GM21423 (cell line): ENCODE measurements at regions not wholly inside any gene's neighbourhood (a gene's known extent, or its start where the extent isn't known, plus 50 kb on each side); places are given as distances from the start of the nearest gene placed in this dataset.

Experiments used
- ATAC-seq: cut with Tn5 transposase; IDR thresholded peaks from one replicate; pipeline ENCODE4 v1.9.1; 2021; ENCODE audit warnings: mild to moderate bottlenecking, moderate library complexity; ENCODE audit not compliant: unreplicated experiment

DNA sequence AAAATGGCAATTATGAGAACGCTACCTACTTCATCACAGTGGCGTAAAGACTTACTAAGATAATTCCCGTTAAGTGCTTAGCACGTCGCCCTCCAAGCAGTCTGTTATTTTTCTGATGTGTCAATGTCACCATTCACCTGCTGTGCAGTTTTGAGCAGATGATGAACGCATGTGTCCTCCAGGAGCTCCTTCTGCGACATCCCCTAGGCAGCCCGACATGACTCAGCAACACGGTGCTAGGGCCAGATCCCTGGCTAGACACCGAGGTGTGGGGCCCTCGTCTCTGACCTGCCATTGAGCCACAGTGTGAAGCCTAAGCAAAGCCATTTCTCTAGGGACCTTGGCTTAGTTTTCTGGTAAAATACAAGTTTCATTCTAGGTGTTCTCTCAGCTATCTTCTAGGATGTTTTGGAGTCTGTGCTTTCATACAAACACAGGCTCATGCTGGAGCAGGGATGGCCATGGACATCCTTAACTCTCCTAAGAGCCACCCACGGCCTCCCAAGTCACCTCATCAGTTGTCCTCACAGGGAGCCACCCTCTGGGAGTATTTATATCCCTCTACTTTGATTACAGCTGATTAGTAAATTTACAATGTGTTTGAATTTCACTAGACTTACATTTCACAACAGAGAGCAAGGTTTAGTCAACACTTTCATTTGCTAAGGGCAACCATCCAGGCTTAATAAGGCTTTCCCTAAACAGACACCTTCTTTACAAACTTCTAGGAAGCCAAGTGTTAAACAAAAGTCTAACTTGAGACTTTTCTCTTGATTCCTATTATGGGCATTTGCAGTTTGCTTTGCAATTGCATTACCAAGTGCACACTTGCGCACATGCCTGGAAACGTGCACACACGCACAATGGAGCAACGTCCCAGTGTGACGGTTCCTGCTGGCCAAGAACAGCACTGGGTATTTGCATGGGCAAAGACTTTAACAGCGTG is 376.8 kb upstream of the ID2 start:
- no peak for ATAC-seq

DNA sequence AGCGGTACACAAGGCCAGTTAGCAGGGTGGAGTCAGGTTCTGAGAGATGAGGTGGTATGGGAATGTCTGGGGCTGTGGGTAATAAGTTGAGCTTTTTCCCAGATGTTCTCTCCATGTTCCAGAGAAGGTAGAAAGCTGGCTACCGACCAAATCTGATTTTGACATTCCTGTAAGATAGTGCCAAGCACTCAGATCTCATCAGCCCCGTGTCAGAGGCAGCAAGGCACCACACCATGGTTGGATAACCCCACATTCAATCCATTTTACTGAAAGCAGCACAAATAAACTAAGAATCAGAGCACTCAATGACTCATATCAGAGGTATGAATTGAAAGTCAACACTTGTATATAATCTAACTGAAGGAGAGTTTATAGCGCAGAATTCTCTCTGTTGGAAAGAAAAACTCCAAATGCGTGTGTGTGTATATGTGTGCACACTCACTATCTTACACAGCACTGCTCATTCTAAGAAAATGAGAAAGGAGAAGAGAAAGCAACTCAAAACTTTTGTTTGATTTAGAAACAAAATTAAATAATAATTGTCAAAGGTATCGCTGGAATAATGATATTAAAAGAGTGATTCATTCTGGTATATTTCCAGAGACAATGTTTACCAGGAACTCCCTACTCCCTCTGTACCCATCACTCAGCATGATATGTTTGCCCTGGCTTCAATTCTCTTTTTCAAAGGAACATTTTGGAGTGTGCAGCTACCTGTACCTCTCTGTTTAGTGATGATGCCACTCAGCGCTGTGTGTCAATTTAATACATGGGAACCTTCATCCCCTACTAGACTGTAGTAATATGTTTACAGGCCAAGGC is 375.1 kb upstream of the ID2 start:
- no peak for ATAC-seq

DNA sequence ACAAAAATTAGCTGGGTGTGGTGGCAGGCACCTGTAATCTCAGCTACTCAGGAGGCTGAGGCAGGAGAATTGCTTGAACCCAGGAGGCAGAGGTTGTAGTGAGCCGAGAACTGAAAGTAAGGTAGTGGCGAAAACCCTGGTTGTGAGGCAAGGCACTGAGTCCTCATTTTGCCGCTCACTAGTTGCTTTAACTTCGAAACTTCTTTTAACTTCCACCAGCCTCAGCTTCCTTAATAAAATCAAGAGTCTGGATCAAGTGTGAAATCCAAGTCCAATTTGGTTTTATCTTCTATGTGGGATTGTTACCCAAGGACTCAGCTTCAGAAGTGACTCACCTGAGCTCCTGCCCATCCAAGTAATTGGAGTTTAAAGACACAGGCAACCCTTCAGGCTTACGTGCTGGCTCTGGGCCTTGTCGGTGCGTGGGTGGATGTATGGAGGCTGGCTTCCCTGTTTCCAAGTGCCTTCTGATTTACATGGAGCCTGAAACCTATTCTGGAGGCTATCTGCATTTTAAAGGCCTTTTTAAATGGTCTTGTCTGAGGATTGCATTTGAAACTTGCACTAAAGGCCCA is 374.2 kb upstream of the ID2 start:
- no peak for ATAC-seq

DNA sequence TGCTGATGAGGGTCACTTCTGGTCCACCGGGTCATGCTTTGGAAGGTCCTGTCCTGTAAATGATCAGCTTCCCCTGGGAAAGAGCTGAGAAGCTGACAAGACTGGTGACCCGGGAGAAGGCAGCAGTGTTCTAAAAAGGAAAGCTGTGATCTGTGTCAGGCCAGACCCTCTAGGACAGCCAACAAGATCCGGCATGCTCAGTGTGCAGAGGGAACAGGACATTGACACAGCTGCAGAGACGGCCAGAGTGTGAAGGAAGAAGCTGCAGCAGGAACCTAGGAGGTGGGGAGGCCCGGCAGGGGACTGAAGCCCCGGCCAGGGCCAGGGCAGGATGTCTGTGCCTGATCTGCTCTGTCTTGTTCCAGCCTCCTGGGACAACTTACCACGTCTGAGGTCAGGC is 372.7 kb upstream of the ID2 start:
- ATAC-seq = peak; percentile 21

DNA sequence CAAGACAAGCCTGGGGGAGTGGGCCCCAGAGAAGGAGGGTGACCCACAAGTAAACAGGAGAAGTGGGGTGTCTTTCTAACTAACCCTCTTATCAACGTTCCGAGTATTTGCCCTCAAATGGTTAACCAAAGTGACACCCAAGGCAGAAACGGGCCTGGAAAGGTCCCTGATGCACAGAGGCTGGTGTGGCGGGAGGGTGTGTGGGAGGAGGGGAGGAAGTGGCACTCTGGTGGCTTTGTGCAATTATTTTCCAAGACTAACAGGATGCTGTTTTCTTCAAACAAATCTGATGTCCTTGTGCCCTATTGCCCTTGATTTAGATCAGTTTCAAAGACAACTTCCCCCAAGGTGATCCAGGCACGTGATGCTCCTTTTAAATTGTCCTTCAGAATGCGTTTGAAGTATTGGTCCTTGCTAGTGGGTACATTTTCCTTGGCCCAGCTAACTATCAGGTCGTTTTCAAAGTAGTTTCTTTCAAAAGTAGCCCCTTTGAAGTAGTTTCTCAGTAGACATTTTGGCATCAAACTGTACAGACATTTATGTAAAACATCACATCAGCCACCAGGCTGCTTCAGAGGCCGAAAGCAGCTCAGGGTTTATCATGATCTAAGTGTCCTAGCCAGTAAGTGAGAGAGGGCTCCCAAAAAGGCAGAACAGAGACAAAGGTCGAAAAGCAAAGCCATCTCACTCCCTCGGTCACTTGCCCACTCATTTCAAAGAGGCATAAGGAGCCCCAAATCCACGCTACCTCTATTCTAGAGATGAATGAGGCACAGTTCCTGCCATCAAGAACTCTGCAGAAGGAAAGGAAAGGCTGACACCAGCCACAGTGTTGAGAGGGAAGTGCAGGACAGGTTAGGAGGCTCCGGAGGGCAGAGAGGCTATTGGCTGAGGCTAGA is 371.1 kb upstream of the ID2 start:
- no peak for ATAC-seq

DNA sequence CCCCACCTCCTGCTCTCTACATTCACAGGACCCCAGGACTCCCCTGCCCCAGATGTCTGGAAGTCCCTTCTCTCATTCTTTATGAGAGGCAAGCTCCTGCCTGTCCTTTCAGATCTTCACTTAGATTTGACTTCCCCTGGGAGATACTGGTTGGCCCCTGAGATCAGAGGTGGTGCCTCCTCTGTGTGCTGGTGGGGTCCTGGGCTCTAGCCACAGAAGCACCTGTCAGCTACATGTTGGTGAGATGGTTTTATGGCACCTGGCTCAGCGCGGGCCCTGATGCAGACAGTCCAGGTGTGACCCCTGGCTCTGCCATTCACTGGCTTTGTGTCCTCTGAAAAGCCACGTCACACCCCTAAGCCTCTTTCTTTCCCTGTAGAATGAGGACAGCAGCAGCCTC is 369.6 kb upstream of the ID2 start:
- no peak for ATAC-seq

DNA sequence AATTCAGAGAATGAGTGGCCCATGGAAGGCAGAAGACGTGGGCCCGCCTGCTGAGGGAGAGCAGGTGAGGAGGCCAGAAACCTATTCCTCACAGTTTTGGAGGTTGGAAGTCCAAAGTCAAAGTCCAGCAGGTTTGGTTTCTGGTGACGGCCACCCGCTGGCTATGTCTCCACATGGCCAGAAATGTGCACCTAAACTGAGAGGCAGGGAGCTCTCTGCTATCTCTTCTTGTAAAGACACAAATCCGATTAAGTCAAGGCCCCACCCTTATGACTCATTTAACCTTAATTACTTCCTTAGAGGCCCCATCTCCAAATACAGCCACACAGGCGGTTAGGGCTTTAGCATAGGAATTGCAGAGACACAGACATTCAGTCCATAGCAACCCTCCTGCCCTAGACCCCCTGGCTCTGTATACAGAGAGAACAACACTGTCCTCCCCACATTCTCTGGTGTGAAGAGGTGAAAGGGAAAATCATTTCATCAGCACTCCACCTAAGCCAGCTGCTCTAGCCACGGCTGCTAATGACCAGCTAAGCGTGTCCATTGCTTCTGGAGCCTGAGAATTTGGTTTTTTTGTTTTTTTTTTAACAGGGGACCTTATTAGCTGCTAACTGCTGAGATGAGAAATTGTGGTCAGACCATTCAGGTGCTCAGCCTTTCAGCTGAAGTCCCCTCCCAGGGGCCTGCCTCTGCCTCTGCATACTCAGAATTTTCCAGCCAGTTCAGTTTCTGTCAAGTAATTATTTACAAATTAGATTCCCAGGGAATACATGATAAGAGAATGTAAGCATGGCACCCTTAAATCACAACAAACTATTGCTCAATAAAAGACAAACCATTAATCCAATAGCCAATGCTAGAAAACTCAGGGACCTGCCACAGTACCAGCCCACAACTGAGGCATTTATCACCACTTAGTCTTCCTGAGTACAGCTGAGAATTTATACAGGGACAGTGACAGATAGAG is 368.7 kb upstream of the ID2 start:
- peak; percentile 84 for ATAC-seq

DNA sequence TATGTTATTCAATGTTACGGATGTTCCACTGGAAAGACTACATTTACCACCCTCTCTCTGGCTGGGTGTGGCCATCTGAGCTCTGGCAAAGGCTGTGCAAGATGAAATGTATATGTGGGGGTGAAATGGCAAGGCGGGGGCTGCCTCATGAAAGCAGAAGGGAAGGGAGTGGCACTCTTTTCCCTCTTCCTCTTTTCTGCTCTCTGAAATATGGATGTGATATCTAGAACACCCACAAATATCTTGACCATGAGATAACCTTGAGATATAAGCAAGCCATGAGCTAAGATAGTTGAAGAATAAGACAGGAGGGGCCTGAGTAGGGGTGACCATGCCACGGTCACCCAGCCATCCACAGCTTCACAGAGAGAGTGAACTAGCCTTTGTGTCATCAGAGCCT is 367.8 kb upstream of the ID2 start:
- ATAC-seq = no peak

DNA sequence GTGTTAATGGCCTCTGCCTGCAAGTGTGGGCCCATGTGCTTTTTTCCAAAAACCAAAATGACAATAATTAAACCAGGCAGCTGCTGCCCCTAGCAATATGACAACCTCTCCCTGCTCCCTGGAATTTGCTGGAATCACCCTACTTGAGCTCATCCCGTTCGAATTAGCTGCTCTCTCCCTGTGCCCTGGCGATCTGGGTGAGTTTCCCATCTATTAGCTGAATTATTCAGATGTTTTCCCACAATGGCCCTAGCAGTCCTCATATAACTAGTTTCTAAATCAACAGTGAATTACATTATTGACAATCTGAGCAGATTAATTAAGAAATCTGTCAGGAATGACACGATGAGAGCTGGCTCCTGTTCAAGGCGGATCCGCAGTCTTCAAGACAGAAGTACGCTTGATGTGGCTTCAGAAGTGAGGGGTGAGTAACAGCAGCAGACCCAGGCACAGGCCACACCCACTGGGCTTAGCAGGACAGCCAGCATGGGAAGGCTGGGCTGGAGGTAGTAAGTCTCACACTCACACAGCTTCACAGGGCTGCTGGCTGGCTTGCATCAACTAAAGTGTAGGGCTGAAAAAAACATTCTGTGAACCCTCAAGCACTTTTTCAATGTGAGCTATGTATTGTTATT is 366.2 kb upstream of the ID2 start:
- no peak for ATAC-seq

DNA sequence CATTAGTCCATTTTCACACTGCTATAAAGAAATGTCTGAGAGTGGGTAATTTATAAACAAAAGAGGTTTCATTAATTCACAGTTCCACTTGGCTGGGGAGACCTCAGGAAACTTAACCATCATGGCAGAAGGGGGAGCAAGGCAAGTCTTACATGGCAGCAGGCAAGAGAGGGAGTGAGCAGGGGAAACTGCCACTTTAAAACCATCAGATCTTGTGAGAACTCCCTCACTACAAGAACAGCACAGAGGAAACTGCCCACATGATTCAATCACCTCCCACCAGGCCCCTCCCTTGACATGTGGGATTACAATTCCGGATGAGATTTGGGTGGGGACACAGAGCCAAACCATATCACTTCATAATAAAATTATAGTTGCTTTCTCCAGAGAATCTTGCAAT is 365.5 kb upstream of the ID2 start:
- ATAC-seq = no peak

DNA sequence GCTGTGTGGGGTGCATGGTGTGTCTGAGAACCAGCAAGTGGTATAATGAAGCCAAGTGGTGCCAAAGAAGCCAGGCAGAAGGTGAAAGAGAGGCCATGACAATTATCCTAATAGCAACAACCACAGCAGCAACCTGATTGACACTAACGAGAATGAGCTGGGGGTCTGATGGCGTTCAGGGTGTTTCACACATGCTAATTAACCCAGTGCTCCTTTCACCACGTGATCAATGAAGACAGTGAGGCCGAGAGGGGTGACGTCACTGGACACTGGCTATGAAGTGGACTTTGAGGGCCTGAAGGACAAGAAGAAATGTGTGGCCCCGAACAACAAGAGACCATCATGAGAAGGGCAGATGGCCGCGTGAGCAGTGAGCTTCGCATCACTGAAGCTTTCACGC is 364.4 kb upstream of the ID2 start:
- no peak for ATAC-seq

DNA sequence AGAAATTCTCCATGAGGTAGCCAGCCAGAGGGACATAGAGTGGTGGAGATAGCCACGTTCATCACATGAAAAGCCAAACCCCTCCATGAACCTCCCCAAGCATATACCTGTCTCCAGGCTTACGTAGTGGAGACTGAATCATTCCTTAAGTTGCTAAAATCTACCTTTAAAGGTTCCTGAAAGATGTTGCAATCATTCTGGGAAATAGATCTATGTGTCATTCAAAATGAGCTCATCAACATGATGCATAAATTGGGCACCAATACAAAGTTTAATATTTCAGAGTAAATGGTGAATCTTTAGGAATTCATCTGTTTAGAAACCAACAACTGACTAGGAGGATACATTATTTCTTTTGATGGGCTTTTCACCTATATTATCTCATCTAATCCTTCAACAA is 362.6 kb upstream of the ID2 start:
- no peak for ATAC-seq

DNA sequence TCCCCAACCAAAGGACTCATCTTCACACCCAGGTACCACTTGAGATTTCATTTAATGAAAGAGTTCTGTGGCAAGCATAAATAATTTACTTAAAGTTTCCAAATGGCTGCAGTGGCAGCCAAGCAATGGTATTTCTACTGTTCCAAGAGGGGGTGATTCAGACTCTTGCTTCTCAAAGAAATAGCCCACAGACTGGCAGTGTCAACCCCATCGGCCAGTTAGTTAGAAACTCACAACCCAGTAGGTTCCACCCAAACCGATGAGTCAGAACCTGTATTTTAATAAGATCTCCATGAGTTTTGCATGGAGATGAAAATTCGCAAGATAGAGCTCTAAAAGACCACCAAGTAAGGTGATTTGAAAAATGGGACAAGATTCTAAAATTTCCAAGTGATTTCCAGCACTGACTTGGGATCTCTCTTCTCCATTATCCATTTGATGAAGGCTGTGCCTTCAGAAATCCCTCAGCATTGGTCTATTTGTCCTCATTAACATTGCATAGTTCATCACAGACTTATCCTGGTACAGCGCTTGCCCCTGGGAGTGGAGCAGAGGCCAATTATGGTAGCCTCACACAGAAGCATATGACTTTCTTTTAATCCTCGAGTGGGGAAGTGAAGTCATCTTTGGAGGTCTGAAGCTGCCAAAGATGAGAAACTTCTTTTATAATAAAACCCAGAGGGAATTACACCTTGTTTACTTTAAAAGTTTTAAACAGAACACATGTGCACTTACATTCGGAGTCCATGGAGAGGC is 361.4 kb upstream of the ID2 start:
- no peak for ATAC-seq

DNA sequence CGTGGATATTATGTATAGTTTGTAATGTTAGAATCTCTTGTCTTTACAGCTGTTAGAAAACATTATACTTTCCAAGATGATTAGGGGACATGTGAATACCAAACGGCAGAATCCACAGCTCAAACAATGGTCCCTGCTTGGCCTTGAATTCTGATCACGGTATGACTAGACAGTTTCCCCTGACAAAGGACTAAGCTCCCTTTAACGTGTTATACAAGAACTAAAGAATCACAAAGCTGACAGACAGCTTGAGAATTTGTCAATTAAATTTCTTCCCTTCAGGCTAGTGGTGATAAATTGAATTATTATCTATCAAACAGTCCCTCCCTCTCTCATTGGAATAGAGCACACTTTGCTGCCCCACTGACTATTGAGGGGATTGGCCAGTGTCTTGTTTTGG is 359.2 kb upstream of the ID2 start:
- no peak for ATAC-seq

DNA sequence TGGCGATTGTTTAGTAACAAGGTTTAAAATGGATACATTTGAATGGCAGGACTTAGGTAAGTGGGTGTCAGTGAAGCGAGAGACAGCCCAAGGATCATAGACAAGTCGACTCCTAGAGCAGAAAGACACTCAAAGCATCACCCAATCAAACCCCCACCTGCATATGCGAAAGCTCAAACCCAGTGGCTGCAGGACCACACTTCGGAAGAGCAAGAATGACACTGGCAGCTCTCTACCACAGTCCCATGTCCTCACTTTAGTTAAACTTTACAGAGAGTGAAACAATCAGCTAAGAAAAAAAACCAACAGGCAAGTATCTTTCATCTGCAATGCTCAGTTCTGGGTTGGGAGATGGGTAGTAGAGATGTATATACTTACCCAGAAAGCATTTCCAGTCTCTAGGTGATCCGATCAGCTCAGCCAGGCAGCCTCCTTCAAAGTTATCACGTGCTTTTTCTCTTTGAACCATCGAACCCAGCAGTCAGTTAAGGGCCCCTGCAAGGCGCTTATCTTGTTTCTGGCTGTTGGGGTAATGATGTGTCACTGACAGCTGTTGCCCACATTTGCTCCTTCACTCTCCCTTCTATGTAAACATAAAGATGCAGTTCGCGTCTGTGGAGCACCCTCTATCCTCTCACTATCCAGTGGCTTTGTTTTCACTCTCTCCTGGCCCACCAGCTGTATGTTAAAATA is 357.5 kb upstream of the ID2 start:
- no peak for ATAC-seq

DNA sequence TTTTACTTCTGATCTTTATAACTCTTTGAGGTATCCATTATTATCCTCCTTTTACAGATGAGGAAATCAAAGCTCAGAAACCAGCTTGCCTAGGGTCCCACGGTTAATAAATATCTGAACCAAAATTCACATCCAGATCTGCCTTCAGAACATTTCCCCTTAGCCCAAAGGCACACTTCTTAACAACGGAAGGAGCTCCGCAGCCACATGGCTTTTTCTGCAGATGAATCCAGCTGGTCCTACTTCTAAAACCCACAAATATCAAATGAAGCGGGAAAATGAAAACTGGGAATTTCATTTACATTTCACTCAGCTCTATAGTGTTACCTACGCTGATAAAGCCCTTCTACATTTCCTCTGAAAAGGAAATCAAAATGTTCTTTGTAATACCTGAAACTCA is 357.0 kb upstream of the ID2 start:
- ATAC-seq = no peak

DNA sequence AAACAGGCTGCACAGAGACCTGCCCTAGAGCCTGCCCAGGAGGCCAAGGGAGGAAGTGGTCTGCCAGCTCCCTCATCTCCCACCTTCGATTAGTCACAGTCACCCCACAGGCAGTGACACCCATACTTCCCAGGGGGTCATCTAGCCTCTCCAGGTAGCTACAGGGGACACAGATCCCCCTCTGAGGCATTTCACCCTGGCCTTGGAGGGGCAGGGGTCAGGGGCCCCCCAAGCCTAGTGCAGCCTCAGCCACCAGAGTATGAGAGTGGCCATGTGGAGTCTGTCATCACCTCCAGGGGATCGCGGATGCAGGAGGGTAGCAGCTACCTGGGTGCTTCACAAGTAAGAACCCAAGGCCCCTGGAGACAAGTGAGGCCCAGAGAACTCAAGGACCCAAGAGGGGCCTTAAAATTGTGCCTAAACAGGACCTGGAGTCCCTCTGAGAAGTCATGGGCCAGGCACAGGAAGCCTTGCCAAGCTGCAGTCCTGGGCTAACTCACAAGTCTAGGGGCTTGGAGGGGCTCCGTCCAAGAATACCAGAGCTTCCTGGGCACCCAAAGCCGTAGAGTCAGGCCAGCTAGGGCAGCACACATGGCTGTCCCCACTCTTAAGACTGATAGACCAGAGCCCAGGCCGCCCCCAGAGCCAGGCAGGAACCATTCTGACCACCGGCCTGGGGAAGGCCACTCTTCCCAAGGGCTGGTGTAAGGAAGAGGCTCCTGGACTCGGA is 354.3 kb upstream of the ID2 start:
- no peak for ATAC-seq
